Pancreas (tissue), 10 donors: ENCODE measurements at regions not wholly inside any gene's neighbourhood (a gene's known extent, or its start where the extent isn't known, plus 50 kb on each side); places are given as distances from the start of the nearest gene placed in this dataset.

Experiments
- ATAC-seq, 4 donors: fragments of 200-7000 bp; cut with Tn5 transposase; one replicate each; pipeline versions ENCODE4 v1.8.0 to v1.9.1; 2020; ENCODE audit warnings: mild to moderate bottlenecking in 4 of 4, moderate library complexity in 4 of 4
- DNase-seq, 6 donors: peaks; one replicate each; pipeline ENCODE4 v3.0.0-alpha.2; 2020
- FAIRE-seq: peaks from 2 replicates; lab custom pipeline; 2012; peaks lifted over from hg19 to GRCh38; lab: Jason Lieb, UNC
- H3K27ac ChIP-seq, 4 donors: fragments of 200-600 bp; sonication (generic); 1 replicate in 3 of 4; 2 replicates in 1 of 4; pipeline versions ENCODE4 v1.5.0 to v1.8.0; 2020
- H3K27me3 ChIP-seq, 4 donors: fragments of 200-600 bp; one replicate each; pipeline ENCODE4 v1.8.0; 2021
- H3K36me3 ChIP-seq, 3 donors: fragments of 200-600 bp; sonication (generic) in 1 of 3; one replicate each; pipeline versions ENCODE4 v1.5.0 to v1.8.0; 2020 to 2021
- H3K4me1 ChIP-seq, 3 donors: fragments of 200-600 bp; one replicate each; pipeline ENCODE4 v1.8.0; 2021
- H3K4me3 ChIP-seq, 4 donors: fragments of 200-600 bp; sonication (generic) in 2 of 4; one replicate each; pipeline versions ENCODE4 v1.5.0 to v1.8.0; 2020 to 2021
- H3K9me3 ChIP-seq, 4 donors: fragments of 200-600 bp; one replicate each; pipeline ENCODE4 v1.8.0; 2021
- WGBS, 2 donors: extraction: QIAGEN DNeasy Blood & Tissue Kit; methylation state at CpG; one replicate each; pipeline ENCODE4 v1.1.7; 2013; 5-methylcytosine and 5-hydroxymethylcytosine counted together
- intact Hi-C, 3 donors: fragments of 100-400 bp; cut with DNase I; formaldehyde crosslinking; loops; one replicate each; pipeline versions ENCODE4 v1.11.1 to v1.14.2; 2022
- TF ChIP-seq, protein P1 (sequence below), 4 donors: fragments of 200-600 bp; sonication (generic) in 3 of 4; IDR thresholded peaks; one replicate each; pipeline versions ENCODE4 v1.5.0 to v1.8.0; 2021; ENCODE audit warnings: antibody characterized with exemption in 4 of 4
- donor health status: healthy with polysubstance abuse.
- donor health status: DM: no; HTN: no; CAD: no; lungs with moderate emphysema.
- donor health status: DM: no; HTN: no; CAD: no.
- donor health status: control.
- donor health status: control.
- donor health status: Bipolar disorder and iron deficiency.
- donor health status: DM: yes; HTN: yes; CAD: no.
- donor health status: DM: no; HTN: no; CAD: no.
- donor health status: DM: no; HTN: no; CAD: no.
- donor health status: DM: yes; HTN: yes; CAD: no.

DNA sequence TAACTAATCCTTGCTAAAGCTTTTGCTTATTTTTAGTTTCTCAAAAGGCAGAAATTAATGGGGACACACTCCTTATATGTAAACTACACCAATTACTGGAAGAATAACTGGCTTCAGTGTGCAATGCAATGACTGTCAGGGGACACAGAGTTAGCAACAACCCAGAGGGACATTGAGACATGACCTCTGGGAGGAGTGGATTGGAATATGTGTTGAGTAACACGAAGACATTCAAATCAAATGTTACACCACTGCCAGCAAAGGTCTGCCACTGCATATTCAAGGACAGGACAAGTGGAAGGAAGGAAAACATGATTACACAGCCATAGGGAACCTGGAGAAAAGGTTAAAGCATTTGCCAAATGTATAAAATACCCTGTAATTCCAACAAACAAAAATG is 240.1 kb upstream of the FSTL5 start:
- ATAC-seq: no peak
- H3K4me3 ChIP-seq: no peak overlapping the region
- H3K36me3 ChIP-seq: no peaks in the 10 kb centered on the region
- intact Hi-C loops: no loop called here
- no peak overlapping the region for H3K27ac ChIP-seq
- no peaks in the 10 kb centered on the region for H3K9me3 ChIP-seq
- FAIRE-seq: no peak
- no peaks in the 10 kb centered on the region for H3K4me1 ChIP-seq
- no peaks in the 10 kb centered on the region for H3K27me3 ChIP-seq
- no peak for DNase-seq
- 21 to 26% methylated on average over 1 of the region's 1 CpG for WGBS, 2 donors
- TF ChIP-seq, protein P1, sequence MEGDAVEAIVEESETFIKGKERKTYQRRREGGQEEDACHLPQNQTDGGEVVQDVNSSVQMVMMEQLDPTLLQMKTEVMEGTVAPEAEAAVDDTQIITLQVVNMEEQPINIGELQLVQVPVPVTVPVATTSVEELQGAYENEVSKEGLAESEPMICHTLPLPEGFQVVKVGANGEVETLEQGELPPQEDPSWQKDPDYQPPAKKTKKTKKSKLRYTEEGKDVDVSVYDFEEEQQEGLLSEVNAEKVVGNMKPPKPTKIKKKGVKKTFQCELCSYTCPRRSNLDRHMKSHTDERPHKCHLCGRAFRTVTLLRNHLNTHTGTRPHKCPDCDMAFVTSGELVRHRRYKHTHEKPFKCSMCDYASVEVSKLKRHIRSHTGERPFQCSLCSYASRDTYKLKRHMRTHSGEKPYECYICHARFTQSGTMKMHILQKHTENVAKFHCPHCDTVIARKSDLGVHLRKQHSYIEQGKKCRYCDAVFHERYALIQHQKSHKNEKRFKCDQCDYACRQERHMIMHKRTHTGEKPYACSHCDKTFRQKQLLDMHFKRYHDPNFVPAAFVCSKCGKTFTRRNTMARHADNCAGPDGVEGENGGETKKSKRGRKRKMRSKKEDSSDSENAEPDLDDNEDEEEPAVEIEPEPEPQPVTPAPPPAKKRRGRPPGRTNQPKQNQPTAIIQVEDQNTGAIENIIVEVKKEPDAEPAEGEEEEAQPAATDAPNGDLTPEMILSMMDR (IDR thresholded peaks at IDR 0.05): no peak

- 52 to 65% methylated on average over 2 of the region's 2 CpGs for WGBS, 2 donors
- Histone ChIP-seq H3K4me3 (no peak overlapping the region), H3K27ac (no peak overlapping the region), H3K36me3 (no peaks in the 10 kb centered on the region), H3K27me3 (no peaks in the 10 kb centered on the region), H3K4me1 (no peaks in the 10 kb centered on the region), H3K9me3 (no peaks in the 10 kb centered on the region)
- no peak for ATAC-seq
- no peak for DNase-seq
- TF ChIP-seq, protein P1 (IDR thresholded peaks at IDR 0.05): no peak
- no peak for FAIRE-seq
- intact Hi-C loops: no loop called here
These were observed 239.6 kb upstream of the FSTL5 start for GRCh38 chr4:162403419-162403818.

- DNase-seq (no peak), ATAC-seq (no peak), FAIRE-seq (no peak)
- no peak overlapping the region for H3K27ac ChIP-seq
- 76% methylated on average over 5 of the region's 5 CpGs for WGBS, 2 donors
- no peaks in the 10 kb centered on the region for H3K36me3 ChIP-seq
- no peaks in the 10 kb centered on the region for H3K9me3 ChIP-seq
- H3K4me3 ChIP-seq: no peak overlapping the region
- no peaks in the 10 kb centered on the region for H3K27me3 ChIP-seq
- TF ChIP-seq, protein P1 (IDR thresholded peaks at IDR 0.05): no peak
- H3K4me1 ChIP-seq: no peaks in the 10 kb centered on the region
- intact Hi-C loops: no loop called here
These were observed 237.2 kb upstream of the FSTL5 start for GRCh38 chr4:162401021-162401420.

- no peaks in the 10 kb centered on the region for H3K4me1 ChIP-seq
- WGBS, 2 donors: 25 to 32% methylated on average over 1 of the region's 1 CpG
- intact Hi-C loops: no loop called here
- ATAC-seq (no peak), FAIRE-seq (no peak), DNase-seq (no peak)
- no peak overlapping the region for H3K4me3 ChIP-seq
- TF ChIP-seq, protein P1 (IDR thresholded peaks at IDR 0.05): no peak
- no peaks in the 10 kb centered on the region for H3K27me3 ChIP-seq
- no peaks in the 10 kb centered on the region for H3K9me3 ChIP-seq
- H3K36me3 ChIP-seq: no peaks in the 10 kb centered on the region
- H3K27ac ChIP-seq: no peak overlapping the region
These were observed 229.1 kb upstream of the FSTL5 start for GRCh38 chr4:162392946-162393345.

- H3K27ac ChIP-seq: no peak overlapping the region
- no peaks in the 10 kb centered on the region for H3K36me3 ChIP-seq
- ATAC-seq: no peak
- H3K9me3 ChIP-seq: no peaks in the 10 kb centered on the region
- intact Hi-C loops: no loop called here
- no peak for DNase-seq
- no peaks in the 10 kb centered on the region for H3K4me1 ChIP-seq
- TF ChIP-seq, protein P1 (IDR thresholded peaks at IDR 0.05): no peak
- H3K4me3 ChIP-seq: no peak overlapping the region
- no peak for FAIRE-seq
- H3K27me3 ChIP-seq: no peaks in the 10 kb centered on the region
These were observed 202.3 kb upstream of the FSTL5 start for GRCh38 chr4:162366146-162366545.
